Breast epithelium (tissue), 4 donors: ENCODE measurements at regions not wholly inside any gene's neighbourhood (a gene's known extent, or its start where the extent isn't known, plus 50 kb on each side); places are given as distances from the start of the nearest gene placed in this dataset.
"Not testable (repeated sequence)": the region's sequence is repeated elsewhere in the genome, so short reads cannot be mapped to it uniquely, and the experiment has no call there.

ENCODE experiments used
- DNase-seq, 2 donors: peaks; one replicate each; pipeline ENCODE4 v3.0.0-alpha.2; 2019; ENCODE audit warnings: low spot score in 2 of 2
- H3K27ac ChIP-seq, 2 donors: fragments of 200-600 bp; sonication (generic) in 1 of 2; one replicate each; pipeline ENCODE4 v1.5.1; 2016 to 2019; ENCODE audit warnings: mild to moderate bottlenecking in 1 of 2
- H3K27me3 ChIP-seq, 2 donors: fragments of 200-600 bp; sonication (generic) in 1 of 2; one replicate each; pipeline versions ENCODE4 v1.5.1 to v1.6.0; 2017 to 2019; ENCODE audit warnings: control low read depth in 1 of 2, mild to moderate bottlenecking in 1 of 2
- H3K36me3 ChIP-seq: fragments of 200-600 bp; one replicate; pipeline ENCODE4 v1.5.1; 2019
- H3K4me1 ChIP-seq, 2 donors: fragments of 200-600 bp; sonication (generic); one replicate each; pipeline ENCODE4 v1.5.1; 2016 to 2019; ENCODE audit warnings: control low read depth in 1 of 2
- H3K4me3 ChIP-seq, 3 donors: fragments of 200-600 bp; sonication (generic); 1 replicate in 2 of 3; 2 replicates in 1 of 3; pipeline ENCODE4 v1.5.1; 2016 to 2019; ENCODE audit warnings: mild to moderate bottlenecking in 3 of 3, moderate library complexity in 2 of 3
- H3K9me3 ChIP-seq, 2 donors: fragments of 200-600 bp; sonication (generic) in 1 of 2; one replicate each; pipeline ENCODE4 v1.5.1; 2016 to 2019; ENCODE audit warnings: control low read depth in 1 of 2
- CTCF ChIP-seq, 3 donors: fragments of 450-650 bp; IDR thresholded peaks; one replicate each; pipeline ENCODE4 v1.5.1; 2016 to 2017; ENCODE audit warnings: antibody characterized with exemption in 3 of 3, mild to moderate bottlenecking in 3 of 3, moderate library complexity in 3 of 3
- POLR2A ChIP-seq: fragments of 450-650 bp; IDR thresholded peaks from one replicate; pipeline ENCODE4 v1.6.1; 2016; ENCODE audit warnings: antibody characterized with exemption, mild to moderate bottlenecking, moderate library complexity
- POLR2AphosphoS5 ChIP-seq, 3 donors: sonication (generic); formaldehyde crosslinking; IDR thresholded peaks; one replicate each; pipeline ENCODE4 v1.6.1; 2017; ENCODE audit warnings: antibody characterized with exemption in 3 of 3
- intact Hi-C: fragments of 100-400 bp; cut with DNase I; formaldehyde crosslinking; loops from one replicate; pipeline ENCODE4 v1.15.1; 2023; ENCODE audit warnings: low total_unique reads

GRCh38 chr18:21960189-21960588, 209.2 kb upstream of the GATA6 start:
- DNase-seq = no peak
- no peaks in the 10 kb centered on the region for H3K9me3 ChIP-seq
- H3K27ac ChIP-seq = no peak overlapping the region
- H3K36me3 ChIP-seq = no peaks in the 10 kb centered on the region
- H3K4me3 ChIP-seq = no peak overlapping the region
- intact Hi-C loops = loop anchor here (5.0 kb wide), 1 partner anchor 678 kb away; no protein-coding TSS in a partner anchor
- H3K27me3 ChIP-seq = no peaks in the 10 kb centered on the region
- no peak for TF ChIP-seq POLR2AphosphoS5 (IDR thresholded peaks at IDR 0.05)
- TF ChIP-seq POLR2A = no peak
- TF ChIP-seq CTCF (IDR thresholded peaks at IDR 0.05) = no peak
- no peaks in the 10 kb centered on the region for H3K4me1 ChIP-seq

- intact Hi-C loops = loop anchor here (5.0 kb wide), 1 partner anchor 681 kb away; no protein-coding TSS in a partner anchor
- no peak for TF ChIP-seq CTCF (IDR thresholded peaks at IDR 0.05)
- no peak for TF ChIP-seq POLR2AphosphoS5 (IDR thresholded peaks at IDR 0.05)
- no peak for TF ChIP-seq POLR2A
- Histone ChIP-seq H3K9me3 (no peaks in the 10 kb centered on the region), H3K4me3 (no peak overlapping the region), H3K27me3 (no peaks in the 10 kb centered on the region), H3K4me1 (no peaks in the 10 kb centered on the region), H3K27ac (no peak overlapping the region), H3K36me3 (no peaks in the 10 kb centered on the region)
- DNase-seq = no peak
Measured at GRCh38 chr18:21963336-21963735, 206.1 kb upstream of the GATA6 start.

GRCh38 chr18:21968338-21968737, 201.1 kb upstream of the GATA6 start:
- intact Hi-C loops = no loop called here

GRCh38 chr18:21972281-21972680, 197.1 kb upstream of the GATA6 start:
- intact Hi-C loops = no loop called here
- Histone ChIP-seq H3K4me1 (no peaks in the 10 kb centered on the region), H3K27me3 (no peaks in the 10 kb centered on the region), H3K9me3 (no peaks in the 10 kb centered on the region), H3K4me3 (no peak overlapping the region), H3K27ac (no peak overlapping the region), H3K36me3 (no peaks in the 10 kb centered on the region)
- TF ChIP-seq POLR2AphosphoS5 (IDR thresholded peaks at IDR 0.05) = no peak
- TF ChIP-seq CTCF (IDR thresholded peaks at IDR 0.05) = no peak
- no peak for TF ChIP-seq POLR2A
- no peak for DNase-seq

More at GRCh38 chr18:21968338-21968737, 201.1 kb upstream of the GATA6 start:
- no peak for DNase-seq
- H3K36me3 ChIP-seq = no peaks in the 10 kb centered on the region
- no peak overlapping the region for H3K4me3 ChIP-seq
- H3K9me3 ChIP-seq = no peaks in the 10 kb centered on the region
- TF ChIP-seq CTCF (IDR thresholded peaks at IDR 0.05) (no peak), POLR2AphosphoS5 (IDR thresholded peaks at IDR 0.05) (no peak), POLR2A (no peak)
- H3K27me3 ChIP-seq = no peaks in the 10 kb centered on the region
- no peaks in the 10 kb centered on the region for H3K4me1 ChIP-seq
- no peak overlapping the region for H3K27ac ChIP-seq

GRCh38 chr18:21975954-21976353, 193.4 kb upstream of the GATA6 start:
- H3K9me3 ChIP-seq, H3K36me3 ChIP-seq, DNase-seq, H3K4me3 ChIP-seq, H3K4me1 ChIP-seq, H3K27ac ChIP-seq, intact Hi-C loops, H3K27me3 ChIP-seq: not testable (repeated sequence)
